ENCODE measurements at regions not wholly inside any gene's neighbourhood (a gene's known extent, or its start where the extent isn't known, plus 50 kb on each side); places are given as distances from the start of the nearest gene placed in this dataset.
A peak's percentile ranks its signal among the peaks of the same experiment; 100 is the strongest.

DNA sequence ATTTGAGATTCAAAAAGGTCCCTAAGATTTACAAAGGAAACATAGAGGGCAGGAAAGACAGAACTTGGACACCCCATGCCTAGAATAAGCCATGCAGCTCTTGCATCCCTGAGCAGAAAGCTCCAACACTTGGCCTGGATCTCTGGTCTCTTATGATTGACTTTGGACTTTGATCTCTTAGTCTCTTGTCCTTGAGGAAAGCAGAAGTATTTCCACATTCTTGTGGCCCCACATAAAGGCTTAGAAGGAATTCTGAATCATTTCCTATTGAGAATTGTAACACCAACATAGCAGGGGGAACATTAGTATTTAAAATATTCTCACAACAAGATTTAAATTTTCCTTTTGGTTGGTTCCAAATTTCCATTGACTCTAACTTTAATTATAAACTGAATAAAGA, 283.7 kb upstream of the PRKD1 start:
- TF ChIP-seq EP300 (IDR thresholded peaks at IDR 0.05; ENCODE audit: borderline replicate concordance) (no peak), CEBPB (IDR thresholded peaks at IDR 0.05) (no peak), RAD21 (IDR thresholded peaks at IDR 0.05; ENCODE audit: low read depth) (no peak), CREB1 (IDR thresholded peaks at IDR 0.05; ENCODE audit: low read depth) (no peak), FOXM1 (IDR thresholded peaks at IDR 0.05; ENCODE audit: borderline replicate concordance, low read depth) (no peak), TAF1 (IDR thresholded peaks at IDR 0.05; ENCODE audit: low read depth) (no peak), TCF12 (IDR thresholded peaks at IDR 0.05; ENCODE audit: low read depth) (no peak)
- TF ChIP-seq, protein P1, sequence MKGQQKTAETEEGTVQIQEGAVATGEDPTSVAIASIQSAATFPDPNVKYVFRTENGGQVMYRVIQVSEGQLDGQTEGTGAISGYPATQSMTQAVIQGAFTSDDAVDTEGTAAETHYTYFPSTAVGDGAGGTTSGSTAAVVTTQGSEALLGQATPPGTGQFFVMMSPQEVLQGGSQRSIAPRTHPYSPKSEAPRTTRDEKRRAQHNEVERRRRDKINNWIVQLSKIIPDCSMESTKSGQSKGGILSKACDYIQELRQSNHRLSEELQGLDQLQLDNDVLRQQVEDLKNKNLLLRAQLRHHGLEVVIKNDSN (IDR thresholded peaks at IDR 0.05): no peak
- TF ChIP-seq, protein P2, sequence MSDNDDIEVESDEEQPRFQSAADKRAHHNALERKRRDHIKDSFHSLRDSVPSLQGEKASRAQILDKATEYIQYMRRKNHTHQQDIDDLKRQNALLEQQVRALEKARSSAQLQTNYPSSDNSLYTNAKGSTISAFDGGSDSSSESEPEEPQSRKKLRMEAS (IDR thresholded peaks at IDR 0.05): no peak

DNA sequence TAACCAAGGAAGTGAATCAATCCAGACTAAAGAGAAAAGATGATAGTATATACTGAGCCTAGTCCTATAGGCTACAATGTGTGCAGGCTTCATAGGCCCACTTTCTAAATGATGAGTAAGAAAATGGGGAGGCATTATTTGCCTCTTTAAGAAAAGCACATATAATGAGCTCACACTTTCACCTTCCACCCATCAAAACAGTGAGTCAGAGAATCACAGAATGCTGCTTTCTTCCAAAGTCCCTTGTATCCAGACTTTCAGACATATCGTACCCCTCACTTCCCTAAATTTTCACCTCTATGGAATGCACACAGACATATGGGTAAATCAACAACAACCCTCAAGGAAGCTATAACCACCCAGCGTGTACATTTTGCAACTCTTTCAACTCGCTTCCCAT, 286.4 kb upstream of the PRKD1 start:
- no peak for TF ChIP-seq FOXM1 (IDR thresholded peaks at IDR 0.05; ENCODE audit: borderline replicate concordance, low read depth)
- TF ChIP-seq CREB1 (IDR thresholded peaks at IDR 0.05; ENCODE audit: low read depth): no peak
- no peak for TF ChIP-seq EGR1 (IDR thresholded peaks at IDR 0.05)
- TF ChIP-seq TCF12 (IDR thresholded peaks at IDR 0.05; ENCODE audit: low read depth): no peak
- TF ChIP-seq TAF1 (IDR thresholded peaks at IDR 0.05; ENCODE audit: low read depth): no peak
- TF ChIP-seq, protein P3, sequence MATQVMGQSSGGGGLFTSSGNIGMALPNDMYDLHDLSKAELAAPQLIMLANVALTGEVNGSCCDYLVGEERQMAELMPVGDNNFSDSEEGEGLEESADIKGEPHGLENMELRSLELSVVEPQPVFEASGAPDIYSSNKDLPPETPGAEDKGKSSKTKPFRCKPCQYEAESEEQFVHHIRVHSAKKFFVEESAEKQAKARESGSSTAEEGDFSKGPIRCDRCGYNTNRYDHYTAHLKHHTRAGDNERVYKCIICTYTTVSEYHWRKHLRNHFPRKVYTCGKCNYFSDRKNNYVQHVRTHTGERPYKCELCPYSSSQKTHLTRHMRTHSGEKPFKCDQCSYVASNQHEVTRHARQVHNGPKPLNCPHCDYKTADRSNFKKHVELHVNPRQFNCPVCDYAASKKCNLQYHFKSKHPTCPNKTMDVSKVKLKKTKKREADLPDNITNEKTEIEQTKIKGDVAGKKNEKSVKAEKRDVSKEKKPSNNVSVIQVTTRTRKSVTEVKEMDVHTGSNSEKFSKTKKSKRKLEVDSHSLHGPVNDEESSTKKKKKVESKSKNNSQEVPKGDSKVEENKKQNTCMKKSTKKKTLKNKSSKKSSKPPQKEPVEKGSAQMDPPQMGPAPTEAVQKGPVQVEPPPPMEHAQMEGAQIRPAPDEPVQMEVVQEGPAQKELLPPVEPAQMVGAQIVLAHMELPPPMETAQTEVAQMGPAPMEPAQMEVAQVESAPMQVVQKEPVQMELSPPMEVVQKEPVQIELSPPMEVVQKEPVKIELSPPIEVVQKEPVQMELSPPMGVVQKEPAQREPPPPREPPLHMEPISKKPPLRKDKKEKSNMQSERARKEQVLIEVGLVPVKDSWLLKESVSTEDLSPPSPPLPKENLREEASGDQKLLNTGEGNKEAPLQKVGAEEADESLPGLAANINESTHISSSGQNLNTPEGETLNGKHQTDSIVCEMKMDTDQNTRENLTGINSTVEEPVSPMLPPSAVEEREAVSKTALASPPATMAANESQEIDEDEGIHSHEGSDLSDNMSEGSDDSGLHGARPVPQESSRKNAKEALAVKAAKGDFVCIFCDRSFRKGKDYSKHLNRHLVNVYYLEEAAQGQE (IDR thresholded peaks at IDR 0.05; ENCODE audit: low read depth): no peak
- no peak for TF ChIP-seq ZBTB7A (IDR thresholded peaks at IDR 0.05; ENCODE audit: low read depth)
- no peak for TF ChIP-seq TEAD4 (IDR thresholded peaks at IDR 0.05)

DNA sequence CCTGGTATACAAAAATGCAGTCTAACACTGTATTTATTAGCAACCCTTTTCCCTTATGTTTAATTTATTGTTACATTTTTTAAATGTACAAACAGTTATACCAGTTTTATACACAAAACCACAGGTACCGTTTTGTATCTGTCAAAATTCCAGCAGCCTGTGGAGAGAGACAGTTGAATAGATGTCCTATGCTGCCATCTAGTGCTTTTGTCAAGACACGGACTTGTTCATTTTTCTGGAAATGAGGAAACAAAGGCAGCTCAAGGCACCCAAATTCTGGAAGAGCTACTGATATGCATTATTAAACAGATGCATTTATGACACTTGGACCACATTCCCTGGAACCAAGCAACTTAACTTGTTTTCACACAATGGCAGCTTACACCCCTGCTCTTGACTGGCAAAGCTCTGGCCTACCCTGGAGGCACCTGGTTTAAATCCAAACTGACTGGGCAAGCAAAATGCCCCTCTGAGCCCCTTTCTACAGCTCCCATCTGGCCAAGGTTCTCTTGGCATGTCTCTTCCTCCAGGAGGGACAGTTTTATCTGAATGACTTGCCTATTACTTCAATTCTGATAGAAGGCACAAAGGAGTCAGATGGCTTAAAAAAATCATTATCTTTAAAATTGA, 286.9 kb upstream of the PRKD1 start:
- no peak for TF ChIP-seq NFIC (IDR thresholded peaks at IDR 0.05)
- peak; percentile 80 for TF ChIP-seq RAD21 (IDR thresholded peaks at IDR 0.05; ENCODE audit: low read depth)

DNA sequence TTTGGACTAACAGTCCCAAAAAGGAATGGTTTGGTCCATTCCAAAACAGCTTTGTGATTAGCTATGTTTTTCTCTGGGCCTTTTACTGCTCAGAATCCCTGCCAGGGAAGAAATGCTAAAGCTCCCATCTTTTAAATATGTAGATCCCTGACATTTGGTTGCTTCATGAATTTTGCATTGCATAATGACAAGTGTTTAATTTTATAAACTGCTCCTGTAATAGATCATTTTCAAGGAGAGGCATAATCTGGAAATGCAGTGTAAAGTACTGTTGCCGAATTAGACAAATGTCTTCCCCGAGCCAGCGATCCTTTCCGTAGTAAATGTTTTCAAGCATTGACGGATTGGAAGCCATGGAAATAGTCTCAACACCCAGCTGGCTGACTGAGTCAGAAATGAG, 291.3 kb upstream of the PRKD1 start:
- TF ChIP-seq TAF1 (IDR thresholded peaks at IDR 0.05; ENCODE audit: low read depth) (no peak), FOXM1 (IDR thresholded peaks at IDR 0.05; ENCODE audit: borderline replicate concordance, low read depth) (no peak)

DNA sequence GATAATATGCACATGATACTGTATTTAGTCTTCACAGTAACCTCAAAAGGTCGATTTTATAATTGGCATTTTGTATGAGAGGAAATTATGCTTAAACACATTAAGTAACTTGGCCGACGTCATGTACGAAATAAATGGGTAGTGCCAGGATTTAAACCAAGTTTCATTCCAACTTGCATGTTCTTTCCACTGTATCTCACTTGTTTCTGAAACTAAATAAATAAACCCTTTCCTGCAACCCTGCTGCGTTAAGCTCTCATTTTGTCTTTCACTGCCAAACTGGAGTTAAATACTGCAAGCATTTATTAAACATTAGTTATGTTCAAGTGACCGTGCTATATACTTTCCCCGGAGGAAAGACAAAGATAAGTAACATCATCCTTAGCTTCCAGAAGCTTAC, 293.9 kb upstream of the PRKD1 start:
- TF ChIP-seq YY1 (IDR thresholded peaks at IDR 0.05; ENCODE audit: low read depth) (no peak), NFIC (IDR thresholded peaks at IDR 0.05) (no peak), CREB1 (IDR thresholded peaks at IDR 0.05; ENCODE audit: low read depth) (no peak), RAD21 (IDR thresholded peaks at IDR 0.05; ENCODE audit: low read depth) (no peak), EGR1 (IDR thresholded peaks at IDR 0.05) (no peak), TCF12 (IDR thresholded peaks at IDR 0.05; ENCODE audit: low read depth) (no peak)
- TF ChIP-seq, protein P2 (IDR thresholded peaks at IDR 0.05): no peak
- TF ChIP-seq, protein P1 (IDR thresholded peaks at IDR 0.05): no peak

DNA sequence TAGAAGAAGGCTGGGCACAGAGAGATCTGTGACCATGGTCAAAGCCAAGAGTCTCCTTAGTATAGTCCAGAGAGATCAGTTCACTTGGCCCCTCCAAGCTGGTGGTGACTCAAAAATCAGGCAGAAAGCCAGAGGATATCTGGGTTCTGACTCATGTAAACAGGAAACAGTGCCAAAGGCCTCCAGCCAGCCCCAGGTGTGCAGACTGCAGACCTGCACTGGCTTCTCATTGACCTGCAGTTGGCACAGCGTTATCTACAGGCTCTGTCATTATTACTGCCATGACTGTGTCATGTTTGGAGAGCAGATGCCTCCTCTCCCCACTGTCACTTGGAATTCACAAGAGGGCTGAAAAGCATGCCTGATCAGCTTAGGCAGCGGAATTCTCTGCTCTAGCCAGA, 295.7 kb upstream of the PRKD1 start:
- TF ChIP-seq TEAD4 (IDR thresholded peaks at IDR 0.05): peak; percentile 78
- no peak for TF ChIP-seq EGR1 (IDR thresholded peaks at IDR 0.05)
- TF ChIP-seq, protein P3 (IDR thresholded peaks at IDR 0.05; ENCODE audit: low read depth): no peak
- peak; percentile 87 for TF ChIP-seq TCF12 (IDR thresholded peaks at IDR 0.05; ENCODE audit: low read depth)
- TF ChIP-seq, protein P2 (IDR thresholded peaks at IDR 0.05): 0 out of 2 replicates have a peak, but pooled peaks have one; percentile 35
- TF ChIP-seq RAD21 (IDR thresholded peaks at IDR 0.05; ENCODE audit: low read depth): no peak
- no peak for TF ChIP-seq CEBPB (IDR thresholded peaks at IDR 0.05)
- no peak for TF ChIP-seq YY1 (IDR thresholded peaks at IDR 0.05; ENCODE audit: low read depth)
- TF ChIP-seq NFIC (IDR thresholded peaks at IDR 0.05): peak; percentile 96
- TF ChIP-seq TAF1 (IDR thresholded peaks at IDR 0.05; ENCODE audit: low read depth): no peak
- TF ChIP-seq FOXM1 (IDR thresholded peaks at IDR 0.05; ENCODE audit: borderline replicate concordance, low read depth): 0 out of 2 replicates have a peak, but pooled peaks have one; percentile 17
- no peak for TF ChIP-seq CREB1 (IDR thresholded peaks at IDR 0.05; ENCODE audit: low read depth)
- TF ChIP-seq, protein P1 (IDR thresholded peaks at IDR 0.05): no peak
- TF ChIP-seq EP300 (IDR thresholded peaks at IDR 0.05; ENCODE audit: borderline replicate concordance): peak; percentile 72; the same call in 1 of the 2 replicates
- no peak for TF ChIP-seq ZBTB7A (IDR thresholded peaks at IDR 0.05; ENCODE audit: low read depth)
